ENCODE measurements at regions not wholly inside any gene's neighbourhood (a gene's known extent, or its start where the extent isn't known, plus 50 kb on each side); places are given as distances from the start of the nearest gene placed in this dataset.
A peak's percentile ranks its signal among the peaks of the same experiment; 100 is the strongest.

DNA sequence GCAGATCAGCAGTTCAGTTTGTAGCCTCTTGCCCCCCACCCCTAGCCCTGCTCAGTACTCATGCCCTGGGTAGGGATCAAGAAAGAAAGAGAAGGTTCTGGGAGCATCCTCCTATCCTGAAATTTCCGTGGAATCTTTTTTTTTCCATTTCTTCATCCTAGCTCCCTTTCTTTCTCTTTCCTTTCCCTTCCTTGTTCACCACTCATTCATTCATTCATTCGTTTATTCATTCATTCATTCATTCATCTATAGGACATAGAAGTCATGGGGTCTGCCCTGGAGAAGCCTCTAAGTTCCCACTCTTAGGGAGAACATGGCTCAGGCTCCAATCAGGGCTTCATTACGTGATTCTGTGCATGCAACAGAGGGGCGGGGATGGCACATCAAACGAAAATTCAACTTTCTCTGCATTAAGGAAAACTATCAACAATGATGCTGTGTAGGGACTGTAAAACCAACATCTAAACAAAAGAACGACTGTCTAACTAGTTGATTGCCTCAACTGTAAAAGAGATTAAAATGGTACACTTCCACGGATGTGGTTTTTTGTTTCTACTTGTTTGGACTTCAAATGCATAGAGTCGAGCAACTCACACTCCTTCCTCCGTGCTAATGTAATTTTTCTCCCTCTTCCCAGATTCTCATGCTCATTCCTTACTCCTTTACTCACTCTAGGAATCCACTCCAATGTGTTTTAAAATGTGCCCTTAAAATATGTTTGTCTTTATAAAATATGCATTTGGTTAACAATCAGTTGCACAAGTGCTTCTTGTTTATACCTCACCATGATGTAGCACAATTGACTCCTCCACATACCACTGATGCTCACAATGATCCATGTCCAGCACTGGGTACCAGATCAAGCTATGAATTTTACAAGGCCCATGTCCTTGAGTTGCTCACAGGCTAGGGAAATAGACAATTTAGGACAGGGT lies 101.2 kb upstream of the SLC2A1 start:
- DNase-seq = no peak
- Mint-ChIP-seq H3K4me1 (peaks cover 23% of the 10 kb centered on the region), H3K9me3 (peaks cover 7% of the 10 kb centered on the region), H3K27ac (no peak overlapping the region), H3K4me3 (no peak overlapping the region), H3K27me3 (no peaks in the 10 kb centered on the region), H3K36me3 (ENCODE audit: low read depth) (no peaks in the 10 kb centered on the region)
- intact Hi-C loops (cut with micrococcal nuclease) = no loop called here

DNA sequence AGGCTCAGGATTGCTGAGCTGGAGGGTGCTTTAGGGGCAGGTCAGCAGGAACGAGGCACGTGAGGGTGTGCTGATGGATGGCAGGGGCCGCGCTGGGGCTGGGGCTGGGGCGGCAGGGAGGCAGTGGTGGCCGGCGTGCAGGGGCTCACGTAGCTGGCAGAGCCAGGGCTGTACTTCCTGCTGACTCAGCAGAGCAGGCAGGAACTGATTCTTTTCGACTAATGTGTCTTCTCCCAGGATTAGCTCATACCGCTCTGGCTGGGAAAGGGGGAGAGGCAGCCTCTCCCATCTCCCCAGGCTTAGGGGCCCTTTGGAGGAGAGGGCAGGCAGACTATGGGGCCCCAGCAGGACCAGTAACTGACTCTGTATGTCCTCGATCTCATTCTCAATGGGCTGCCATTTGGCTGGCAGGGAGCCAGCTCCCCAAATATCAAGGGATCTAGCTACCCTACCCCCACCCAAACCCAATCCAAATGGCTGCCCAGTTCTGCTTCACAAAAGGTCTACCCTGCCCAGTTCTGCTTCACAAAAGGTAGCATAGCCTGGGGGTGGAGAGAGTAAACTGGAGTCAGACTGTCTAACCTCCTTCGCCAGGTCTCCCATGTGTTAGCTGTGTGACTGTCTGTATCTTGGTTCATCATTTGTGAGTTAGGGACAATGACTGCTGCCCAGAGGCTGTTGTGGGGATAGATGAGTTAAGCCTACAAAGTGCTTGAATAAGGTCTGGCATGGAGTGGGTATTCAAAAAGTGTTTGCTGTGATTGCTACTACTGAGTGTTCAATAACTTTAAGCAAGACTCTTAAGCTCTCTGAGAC lies 100.1 kb upstream of the SLC2A1 start:
- Mint-ChIP-seq H3K4me1 (peaks cover 23% of the 10 kb centered on the region), H3K9me3 (peaks cover 7% of the 10 kb centered on the region), H3K27me3 (no peaks in the 10 kb centered on the region), H3K36me3 (ENCODE audit: low read depth) (no peaks in the 10 kb centered on the region), H3K4me3 (peak overlapping the region; percentile 42), H3K27ac (peak overlapping the region; percentile 72)
- intact Hi-C loops (cut with micrococcal nuclease) = no loop called here
- DNase-seq = peak; percentile 76

DNA sequence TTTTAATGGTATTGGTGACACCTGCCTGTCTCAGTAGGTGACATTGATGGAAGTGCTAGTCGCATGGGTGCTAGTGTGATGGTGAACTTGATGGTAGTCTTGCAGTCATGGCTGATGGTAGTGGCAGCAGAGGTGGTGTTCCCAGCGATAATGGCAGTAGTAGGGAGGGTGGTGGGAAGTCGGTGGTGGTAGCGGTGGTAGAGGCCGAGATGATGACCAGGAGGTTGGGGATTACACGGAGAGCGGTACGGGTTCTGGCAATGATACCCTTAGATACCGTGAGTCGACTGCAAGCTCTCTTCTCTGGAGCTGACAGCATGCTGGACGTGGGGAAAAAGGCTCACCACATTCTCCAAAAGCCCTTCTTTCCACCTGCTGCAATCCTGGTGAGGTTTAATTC lies 99.4 kb upstream of the SLC2A1 start:
- Mint-ChIP-seq H3K4me1 (peaks cover 23% of the 10 kb centered on the region), H3K27me3 (no peaks in the 10 kb centered on the region), H3K4me3 (peak overlapping the region; percentile 42), H3K36me3 (ENCODE audit: low read depth) (no peaks in the 10 kb centered on the region), H3K27ac (peak overlapping the region; percentile 13), H3K9me3 (peaks cover 7% of the 10 kb centered on the region)
- DNase-seq = no peak
- intact Hi-C loops (cut with micrococcal nuclease) = no loop called here

- H3K4me3 Mint-ChIP-seq = no peak overlapping the region
- peaks cover 7% of the 10 kb centered on the region for H3K9me3 Mint-ChIP-seq
- H3K36me3 Mint-ChIP-seq (ENCODE audit: low read depth) = no peaks in the 10 kb centered on the region
- no peak for DNase-seq
- H3K4me1 Mint-ChIP-seq = peaks cover 23% of the 10 kb centered on the region
- H3K27me3 Mint-ChIP-seq = no peaks in the 10 kb centered on the region
- intact Hi-C loops (cut with micrococcal nuclease) = no loop called here
- H3K27ac Mint-ChIP-seq = peak overlapping the region; percentile 13
These were observed 98.9 kb upstream of the SLC2A1 start for GRCh38 chr1:43057567-43057966.

DNA sequence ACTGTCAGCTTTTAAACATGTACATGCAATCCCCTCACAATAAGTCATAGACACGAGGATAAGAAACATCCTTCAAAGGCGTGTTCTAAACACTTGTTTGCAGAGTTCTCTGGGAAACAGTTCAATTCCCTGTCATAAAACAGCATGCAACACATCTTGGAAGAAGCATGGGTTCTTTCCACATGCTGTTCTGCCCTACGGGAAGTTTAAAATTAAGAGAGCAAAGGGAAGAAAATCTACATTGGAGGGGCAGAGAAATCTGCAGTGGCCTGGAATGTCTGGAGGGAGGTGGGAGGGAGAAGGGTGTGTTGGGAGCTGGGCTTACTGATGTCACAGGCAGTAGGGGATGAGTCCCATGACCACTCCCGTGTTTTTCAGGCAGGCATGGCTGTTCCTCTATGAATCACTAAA lies 98.3 kb upstream of the SLC2A1 start:
- intact Hi-C loops (cut with micrococcal nuclease) = no loop called here
- no peaks in the 10 kb centered on the region for H3K36me3 Mint-ChIP-seq (ENCODE audit: low read depth)
- peaks cover 23% of the 10 kb centered on the region for H3K4me1 Mint-ChIP-seq
- H3K9me3 Mint-ChIP-seq = peaks cover 7% of the 10 kb centered on the region
- no peak overlapping the region for H3K4me3 Mint-ChIP-seq
- no peaks in the 10 kb centered on the region for H3K27me3 Mint-ChIP-seq
- DNase-seq = no peak
- H3K27ac Mint-ChIP-seq = no peak overlapping the region

GRCh38 chr1:43056460-43056859 lies 97.8 kb upstream of the SLC2A1 start:
- DNase-seq = no peak
- H3K36me3 Mint-ChIP-seq (ENCODE audit: low read depth) = no peaks in the 10 kb centered on the region
- intact Hi-C loops (cut with micrococcal nuclease) = no loop called here
- no peak overlapping the region for H3K27ac Mint-ChIP-seq
- no peaks in the 10 kb centered on the region for H3K27me3 Mint-ChIP-seq
- H3K9me3 Mint-ChIP-seq = peaks cover 7% of the 10 kb centered on the region
- no peak overlapping the region for H3K4me3 Mint-ChIP-seq
- H3K4me1 Mint-ChIP-seq = peaks cover 23% of the 10 kb centered on the region

- Mint-ChIP-seq H3K9me3 (peaks cover 7% of the 10 kb centered on the region), H3K4me3 (no peak overlapping the region), H3K4me1 (peaks cover 21% of the 10 kb centered on the region), H3K36me3 (ENCODE audit: low read depth) (no peaks in the 10 kb centered on the region), H3K27ac (no peak overlapping the region), H3K27me3 (peaks cover 3% of the 10 kb centered on the region)
- intact Hi-C loops (cut with micrococcal nuclease) = no loop called here
- no peak for DNase-seq
These were observed 96.3 kb upstream of the SLC2A1 start for GRCh38 chr1:43054961-43055360.

DNA sequence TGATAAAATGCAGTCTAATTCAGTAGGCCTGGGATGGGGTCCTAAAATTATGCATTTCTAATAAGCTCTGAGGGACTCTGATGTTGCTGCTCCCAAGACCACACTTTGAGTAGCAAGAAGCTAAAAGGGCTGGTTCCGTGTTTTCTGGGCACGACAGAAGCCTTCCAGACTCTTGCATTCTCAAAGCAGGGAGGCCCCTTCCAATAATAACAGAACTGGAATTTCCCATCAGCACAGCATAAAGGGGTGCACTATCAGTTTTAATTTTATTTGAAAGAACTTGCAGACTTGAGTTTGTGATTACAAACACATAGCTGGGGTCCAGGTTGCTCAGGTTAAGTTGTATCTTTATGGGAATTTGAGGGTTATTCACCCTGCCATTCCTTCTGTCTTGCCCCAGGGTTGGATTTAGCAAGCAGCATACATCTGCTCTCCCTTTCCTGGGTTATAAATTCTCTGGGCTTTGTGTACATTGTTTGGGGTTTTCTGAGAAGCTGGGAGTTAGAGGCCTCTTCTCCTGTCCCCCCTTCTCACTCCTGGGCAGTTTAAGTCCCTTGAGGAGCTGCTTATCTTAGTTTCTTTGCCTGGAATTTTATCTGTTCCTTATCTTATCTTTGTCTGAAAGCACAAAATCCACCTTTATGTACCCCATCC lies 94.2 kb upstream of the SLC2A1 start:
- intact Hi-C loops (cut with micrococcal nuclease) = no loop called here
- Mint-ChIP-seq H3K36me3 (ENCODE audit: low read depth) (no peaks in the 10 kb centered on the region), H3K4me3 (no peak overlapping the region), H3K9me3 (peaks cover 5% of the 10 kb centered on the region), H3K27ac (no peak overlapping the region), H3K4me1 (peaks cover 11% of the 10 kb centered on the region), H3K27me3 (peaks cover 5% of the 10 kb centered on the region)
- no peak for DNase-seq

DNA sequence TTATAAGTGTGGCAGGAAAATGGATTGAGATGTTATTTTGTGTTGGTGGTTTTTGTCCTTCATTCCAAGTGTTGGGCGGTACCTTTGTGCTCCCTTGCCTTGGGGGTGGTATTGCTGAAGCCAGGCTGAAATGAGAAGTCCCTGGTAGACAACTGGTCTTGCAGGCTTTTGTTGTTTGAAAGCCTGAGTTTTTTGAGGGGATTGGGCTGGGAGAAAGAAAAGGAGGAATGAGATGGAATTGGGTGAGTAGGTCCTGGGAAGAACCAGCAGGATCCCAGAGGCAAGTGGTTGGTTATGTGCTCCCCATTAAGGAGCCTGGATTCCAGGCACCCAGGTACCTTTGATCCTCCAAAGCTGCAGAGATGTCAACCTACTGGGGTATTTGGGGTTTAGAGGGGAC lies 93.7 kb upstream of the SLC2A1 start:
- H3K36me3 Mint-ChIP-seq (ENCODE audit: low read depth) = no peaks in the 10 kb centered on the region
- H3K4me3 Mint-ChIP-seq = no peak overlapping the region
- H3K9me3 Mint-ChIP-seq = no peaks in the 10 kb centered on the region
- H3K27ac Mint-ChIP-seq = no peak overlapping the region
- intact Hi-C loops (cut with micrococcal nuclease) = no loop called here
- peaks cover 5% of the 10 kb centered on the region for H3K27me3 Mint-ChIP-seq
- H3K4me1 Mint-ChIP-seq = peaks cover 5% of the 10 kb centered on the region
- no peak for DNase-seq

DNA sequence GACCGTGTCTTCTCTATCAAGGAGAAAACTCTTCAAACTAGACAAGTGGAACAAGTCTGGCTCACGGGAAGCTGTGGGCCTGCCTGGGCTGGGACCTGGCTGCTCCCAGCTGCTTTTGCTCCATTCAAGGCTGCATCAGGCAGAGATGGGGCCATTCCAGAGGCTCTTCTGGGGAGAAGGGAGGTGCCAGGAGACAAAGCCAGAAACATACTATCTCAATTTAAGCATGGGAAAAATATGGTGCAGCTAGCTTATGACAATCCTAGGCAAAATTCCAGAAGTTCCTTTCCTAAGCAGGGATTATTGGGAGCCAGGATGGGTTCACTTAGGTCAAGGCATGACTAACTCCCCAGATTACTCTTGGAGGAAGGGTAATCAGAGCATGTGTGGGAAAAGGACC lies 90.8 kb upstream of the SLC2A1 start:
- intact Hi-C loops (cut with micrococcal nuclease) = no loop called here
- H3K9me3 Mint-ChIP-seq = no peaks in the 10 kb centered on the region
- H3K27me3 Mint-ChIP-seq = peaks cover 8% of the 10 kb centered on the region
- no peak for DNase-seq
- no peak overlapping the region for H3K4me3 Mint-ChIP-seq
- H3K4me1 Mint-ChIP-seq = peaks cover 5% of the 10 kb centered on the region
- H3K36me3 Mint-ChIP-seq (ENCODE audit: low read depth) = no peaks in the 10 kb centered on the region
- no peak overlapping the region for H3K27ac Mint-ChIP-seq

- H3K9me3 Mint-ChIP-seq = no peaks in the 10 kb centered on the region
- no peak for DNase-seq
- no peak overlapping the region for H3K4me3 Mint-ChIP-seq
- H3K27me3 Mint-ChIP-seq = peaks cover 8% of the 10 kb centered on the region
- no peaks in the 10 kb centered on the region for H3K36me3 Mint-ChIP-seq (ENCODE audit: low read depth)
- H3K27ac Mint-ChIP-seq = no peak overlapping the region
- intact Hi-C loops (cut with micrococcal nuclease) = no loop called here
- H3K4me1 Mint-ChIP-seq = peaks cover 5% of the 10 kb centered on the region
These were observed 89.9 kb upstream of the SLC2A1 start for GRCh38 chr1:43048601-43049011.

DNA sequence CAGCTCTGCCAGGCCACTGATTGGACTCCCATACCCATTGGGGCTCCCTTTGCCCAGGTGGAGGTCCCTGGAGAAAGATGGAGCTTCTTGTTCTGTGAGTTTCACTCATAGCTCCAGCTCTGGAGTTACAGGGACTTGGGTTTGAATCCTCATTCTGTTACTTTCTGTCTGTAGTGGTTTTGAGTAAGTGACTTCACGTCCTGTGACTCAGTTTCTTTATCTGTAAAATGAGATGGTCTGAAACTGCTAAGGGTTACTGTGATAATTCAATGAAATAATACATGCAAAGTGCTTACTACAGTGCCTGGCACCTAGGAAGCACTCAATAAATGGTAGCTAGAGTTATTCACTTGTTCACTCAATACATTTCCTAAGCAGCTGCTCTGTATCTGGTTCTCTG lies 88.5 kb upstream of the SLC2A1 start:
- no peak overlapping the region for H3K27ac Mint-ChIP-seq
- peaks cover 5% of the 10 kb centered on the region for H3K4me1 Mint-ChIP-seq
- peaks cover 8% of the 10 kb centered on the region for H3K27me3 Mint-ChIP-seq
- H3K9me3 Mint-ChIP-seq = no peaks in the 10 kb centered on the region
- H3K36me3 Mint-ChIP-seq (ENCODE audit: low read depth) = no peaks in the 10 kb centered on the region
- no peak for DNase-seq
- intact Hi-C loops (cut with micrococcal nuclease) = no loop called here
- H3K4me3 Mint-ChIP-seq = no peak overlapping the region

- Mint-ChIP-seq H3K4me3 (no peak overlapping the region), H3K27ac (no peak overlapping the region), H3K36me3 (ENCODE audit: low read depth) (no peaks in the 10 kb centered on the region), H3K4me1 (peaks cover 5% of the 10 kb centered on the region), H3K9me3 (no peaks in the 10 kb centered on the region), H3K27me3 (peaks cover 3% of the 10 kb centered on the region)
- intact Hi-C loops (cut with micrococcal nuclease) = no loop called here
- no peak for DNase-seq
These were observed 86.1 kb upstream of the SLC2A1 start for GRCh38 chr1:43044572-43045361.
